GM18519 (cell line): ENCODE measurements at regions not wholly inside any gene's neighbourhood (a gene's known extent, or its start where the extent isn't known, plus 50 kb on each side); places are given as distances from the start of the nearest gene placed in this dataset.

Experiments
- ATAC-seq: cut with Tn5 transposase; IDR thresholded peaks from one replicate; pipeline ENCODE4 v1.9.1; 2021; ENCODE audit warnings: mild to moderate bottlenecking, moderate library complexity; ENCODE audit not compliant: unreplicated experiment, low FRiP score

- ATAC-seq, result no peak
These were observed 288.3 kb downstream of the TGFB2 start for GRCh38 chr1:218633238-218633988.

- no peak for ATAC-seq
These were observed 289.1 kb downstream of the TGFB2 start for GRCh38 chr1:218634212-218634611.

- ATAC-seq, result no peak
These were observed 291.4 kb downstream of the TGFB2 start for GRCh38 chr1:218636548-218636947.

GRCh38 chr1:218640173-218640572, 295.0 kb downstream of the TGFB2 start:
- ATAC-seq, result no peak

- no peak for ATAC-seq
These were observed 297.2 kb downstream of the TGFB2 start for GRCh38 chr1:218642033-218642948.

GRCh38 chr1:218643281-218643680, 298.1 kb downstream of the TGFB2 start:
- no peak for ATAC-seq

- no peak for ATAC-seq
These were observed 298.8 kb downstream of the TGFB2 start for GRCh38 chr1:218643926-218644325.

- ATAC-seq, result no peak
These were observed 301.2 kb downstream of the TGFB2 start for GRCh38 chr1:218646288-218646687.

GRCh38 chr1:218656301-218657037, 311.3 kb downstream of the TGFB2 start:
- ATAC-seq, result no peak

- no peak for ATAC-seq
These were observed 313.1 kb downstream of the TGFB2 start for GRCh38 chr1:218658269-218658668.

GRCh38 chr1:218658899-218659298, 313.8 kb downstream of the TGFB2 start:
- no peak for ATAC-seq

GRCh38 chr1:218659911-218660677, 315.0 kb downstream of the TGFB2 start:
- ATAC-seq, result no peak

GRCh38 chr1:218660678-218661053, 315.5 kb downstream of the TGFB2 start:
- ATAC-seq, result no peak

GRCh38 chr1:218661411-218661810, 316.3 kb downstream of the TGFB2 start:
- no peak for ATAC-seq

GRCh38 chr1:218664385-218665170, 319.4 kb downstream of the TGFB2 start:
- ATAC-seq, result no peak

GRCh38 chr1:218665221-218665620, 320.1 kb downstream of the TGFB2 start:
- ATAC-seq, result no peak

- ATAC-seq, result no peak
These were observed 321.1 kb downstream of the TGFB2 start for GRCh38 chr1:218666263-218666662.

GRCh38 chr1:218667781-218668516, 322.8 kb downstream of the TGFB2 start:
- ATAC-seq, result no peak

- no peak for ATAC-seq
These were observed 324.3 kb downstream of the TGFB2 start for GRCh38 chr1:218669431-218669830.
